Neural cell (in vitro differentiated cells): ENCODE measurements at regions not wholly inside any gene's neighbourhood (a gene's known extent, or its start where the extent isn't known, plus 50 kb on each side); places are given as distances from the start of the nearest gene placed in this dataset.

ENCODE experiments used
- H2AFZ ChIP-seq: fragments of 200-600, 300-800 bp; sonication (generic), shearing (Covaris generic); 2 replicates; pipeline ENCODE4 v1.6.0; 2014; ENCODE audit warnings: low read depth, mild to moderate bottlenecking, antibody characterized with exemption, low read length, moderate library complexity
- H3F3A ChIP-seq: fragments of 200-600 bp; shearing (Covaris generic); 2 replicates; pipeline ENCODE4 v1.6.1; 2016; ENCODE audit warnings: mild to moderate bottlenecking, moderate library complexity, mixed read lengths, antibody characterized with exemption, low read length; ENCODE audit not compliant: insufficient read depth, poor library complexity, severe bottlenecking
- H3K27ac ChIP-seq: fragments of 200-600, 300-800 bp; sonication (generic), shearing (Covaris generic); 2 replicates; pipeline ENCODE4 v1.5.1; 2014; ENCODE audit warnings: mild to moderate bottlenecking, low read length, moderate library complexity
- H3K27me3 ChIP-seq: fragments of 300-800, 200-600 bp; sonication (generic), shearing (Covaris generic); 2 replicates; pipeline ENCODE4 v1.6.0; 2014; ENCODE audit warnings: mild to moderate bottlenecking, low read depth, low read length, moderate library complexity; ENCODE audit not compliant: insufficient read depth
- H3K36me3 ChIP-seq: fragments of 300-800, 200-600 bp; sonication (generic), shearing (Covaris generic); 2 replicates; pipeline ENCODE4 v1.5.1; 2014; ENCODE audit warnings: mild to moderate bottlenecking, antibody characterized with exemption, low read length, moderate library complexity; ENCODE audit not compliant: insufficient read depth
- H3K4me2 ChIP-seq: fragments of 300-800, 200-600 bp; sonication (generic), shearing (Covaris generic); 2 replicates; pipeline ENCODE4 v1.6.0; 2014; ENCODE audit warnings: mild to moderate bottlenecking, low read length
- H3K4me3 ChIP-seq: fragments of 300-800, 200-600 bp; sonication (generic), shearing (Covaris generic); 2 replicates; pipeline ENCODE4 v1.5.1; 2014; ENCODE audit warnings: mild to moderate bottlenecking, low read length, moderate library complexity
- H3K79me2 ChIP-seq: fragments of 200-600 bp; shearing (Covaris generic); replicated peaks from 2 replicates; pipeline ENCODE4 v1.6.0; 2014; ENCODE audit warnings: mild to moderate bottlenecking, low read length, moderate library complexity; ENCODE audit not compliant: insufficient read depth
- H3K9ac ChIP-seq: fragments of 300-800, 200-600 bp; sonication (generic), shearing (Covaris generic); 2 replicates; pipeline ENCODE4 v1.6.1; 2016; ENCODE audit warnings: mild to moderate bottlenecking, low read length, mixed read lengths
- H3K9me2 ChIP-seq: fragments of 200-600 bp; shearing (Covaris generic); 2 replicates; pipeline ENCODE4 v1.6.1; 2016; ENCODE audit warnings: mild to moderate bottlenecking, low read length, mixed read lengths; ENCODE audit not compliant: insufficient read depth
- H3K9me3 ChIP-seq: fragments of 200-600, 300-800 bp; sonication (generic), shearing (Covaris generic); 2 replicates; pipeline ENCODE4 v1.6.1; 2016; ENCODE audit warnings: mild to moderate bottlenecking, mixed run types, low read length, moderate library complexity, mixed read lengths
- H4K20me1 ChIP-seq: fragments of 200-600 bp; shearing (Covaris generic); 2 replicates; pipeline ENCODE4 v1.6.1; 2016; ENCODE audit warnings: mild to moderate bottlenecking, mixed run types; ENCODE audit not compliant: insufficient read depth
- EP300 ChIP-seq: fragments of 450-650 bp; conservative IDR thresholded peaks from 2 replicates; pipeline ENCODE4 v1.6.1; 2014; ENCODE audit warnings: antibody characterized with exemption, mild to moderate bottlenecking, moderate library complexity; ENCODE audit not compliant: poor library complexity, severe bottlenecking
- EZH2 ChIP-seq: fragments of 200-600, 300-800 bp; shearing (Covaris generic), sonication (generic); IDR thresholded peaks from 2 replicates; pipeline ENCODE4 v1.6.1; 2014; ENCODE audit warnings: antibody characterized with exemption, low read length, borderline replicate concordance, mild to moderate bottlenecking; ENCODE audit not compliant: insufficient read depth, poor library complexity, severe bottlenecking
- MXI1 ChIP-seq: fragments of 450-650 bp; conservative IDR thresholded peaks from 2 replicates; pipeline ENCODE4 v1.6.1; 2014; ENCODE audit warnings: antibody characterized with exemption, mild to moderate bottlenecking; ENCODE audit not compliant: poor library complexity, severe bottlenecking
- POLR2AphosphoS5 ChIP-seq: IDR thresholded peaks from 2 replicates; pipeline ENCODE4 v1.6.1; 2012
- RAD21 ChIP-seq: fragments of 450-650 bp; conservative IDR thresholded peaks from 2 replicates; pipeline ENCODE4 v1.6.1; 2014; ENCODE audit warnings: antibody characterized with exemption, mild to moderate bottlenecking, moderate library complexity
- REST ChIP-seq: IDR thresholded peaks from 2 replicates; pipeline ENCODE4 v1.6.1; 2012; ENCODE audit warnings: borderline replicate concordance
- SMC3 ChIP-seq: fragments of 450-650 bp; conservative IDR thresholded peaks from 2 replicates; pipeline ENCODE4 v1.6.1; 2014; ENCODE audit warnings: antibody characterized with exemption, mild to moderate bottlenecking, moderate library complexity; ENCODE audit not compliant: poor library complexity
- TAF1 ChIP-seq: IDR thresholded peaks from 2 replicates; pipeline ENCODE4 v1.6.1; 2012; ENCODE audit warnings: low read depth
- TF ChIP-seq, protein P1 (sequence below): fragments of 450-650 bp; IDR thresholded peaks from 2 replicates; pipeline ENCODE4 v1.5.1; 2014; ENCODE audit warnings: antibody characterized with exemption, mild to moderate bottlenecking, moderate library complexity; ENCODE audit not compliant: poor library complexity, severe bottlenecking

- H3K9ac ChIP-seq = no peak overlapping the region
- H3K27ac ChIP-seq = no peak overlapping the region
- no peaks in the 10 kb centered on the region for H3K9me2 ChIP-seq
- H3K4me3 ChIP-seq = no peak overlapping the region
- H3K27me3 ChIP-seq = no peaks in the 10 kb centered on the region
- no peaks in the 10 kb centered on the region for H3K36me3 ChIP-seq
- H2AFZ ChIP-seq = no peak overlapping the region
- H4K20me1 ChIP-seq = no peaks in the 10 kb centered on the region
- no peak overlapping the region for H3K4me2 ChIP-seq
- H3F3A ChIP-seq = no peaks in the 10 kb centered on the region
- no peaks in the 10 kb centered on the region for H3K79me2 ChIP-seq
- TF ChIP-seq EP300 = no peak
- TF ChIP-seq TAF1 = no peak
- TF ChIP-seq POLR2AphosphoS5 = no peak
- TF ChIP-seq, protein P1, sequence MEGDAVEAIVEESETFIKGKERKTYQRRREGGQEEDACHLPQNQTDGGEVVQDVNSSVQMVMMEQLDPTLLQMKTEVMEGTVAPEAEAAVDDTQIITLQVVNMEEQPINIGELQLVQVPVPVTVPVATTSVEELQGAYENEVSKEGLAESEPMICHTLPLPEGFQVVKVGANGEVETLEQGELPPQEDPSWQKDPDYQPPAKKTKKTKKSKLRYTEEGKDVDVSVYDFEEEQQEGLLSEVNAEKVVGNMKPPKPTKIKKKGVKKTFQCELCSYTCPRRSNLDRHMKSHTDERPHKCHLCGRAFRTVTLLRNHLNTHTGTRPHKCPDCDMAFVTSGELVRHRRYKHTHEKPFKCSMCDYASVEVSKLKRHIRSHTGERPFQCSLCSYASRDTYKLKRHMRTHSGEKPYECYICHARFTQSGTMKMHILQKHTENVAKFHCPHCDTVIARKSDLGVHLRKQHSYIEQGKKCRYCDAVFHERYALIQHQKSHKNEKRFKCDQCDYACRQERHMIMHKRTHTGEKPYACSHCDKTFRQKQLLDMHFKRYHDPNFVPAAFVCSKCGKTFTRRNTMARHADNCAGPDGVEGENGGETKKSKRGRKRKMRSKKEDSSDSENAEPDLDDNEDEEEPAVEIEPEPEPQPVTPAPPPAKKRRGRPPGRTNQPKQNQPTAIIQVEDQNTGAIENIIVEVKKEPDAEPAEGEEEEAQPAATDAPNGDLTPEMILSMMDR = no peak
- no peak for TF ChIP-seq EZH2
- no peak for TF ChIP-seq REST
- no peak for TF ChIP-seq SMC3
- no peak for TF ChIP-seq MXI1
- TF ChIP-seq RAD21 = no peak
- no peaks in the 10 kb centered on the region for H3K9me3 ChIP-seq
These were observed 585.2 kb downstream of the CPS1 start for GRCh38 chr2:211141646-211142045.

DNA sequence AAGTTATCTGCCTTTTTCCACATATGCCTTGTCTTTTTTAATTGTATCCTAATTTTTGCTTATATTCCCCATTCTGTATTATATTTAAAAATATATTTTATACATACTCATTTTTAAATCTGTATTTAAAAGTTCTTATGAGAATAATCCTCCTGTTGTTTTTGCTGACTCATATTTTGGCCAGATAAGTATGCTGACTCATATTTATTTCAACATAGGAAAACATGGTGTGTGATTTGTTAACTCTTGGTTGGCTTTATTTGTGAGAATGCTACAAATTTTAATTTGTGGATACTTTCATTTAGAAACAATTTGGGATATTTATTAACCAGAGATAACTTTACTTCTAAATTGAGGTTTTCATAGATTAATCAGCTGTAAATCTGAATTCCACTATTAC lies 587.7 kb downstream of the CPS1 start:
- Histone ChIP-seq H3K9me2 (no peaks in the 10 kb centered on the region), H3K27me3 (no peaks in the 10 kb centered on the region), H3K36me3 (no peaks in the 10 kb centered on the region), H3F3A (no peaks in the 10 kb centered on the region), H3K4me3 (no peak overlapping the region), H2AFZ (no peak overlapping the region), H4K20me1 (no peaks in the 10 kb centered on the region), H3K9ac (no peak overlapping the region), H3K4me2 (no peak overlapping the region), H3K79me2 (no peaks in the 10 kb centered on the region), H3K27ac (no peak overlapping the region), H3K9me3 (no peaks in the 10 kb centered on the region)
- no peak for TF ChIP-seq RAD21
- no peak for TF ChIP-seq MXI1
